ENCODE measurements at regions not wholly inside any gene's neighbourhood (a gene's known extent, or its start where the extent isn't known, plus 50 kb on each side); places are given as distances from the start of the nearest gene placed in this dataset.

DNA sequence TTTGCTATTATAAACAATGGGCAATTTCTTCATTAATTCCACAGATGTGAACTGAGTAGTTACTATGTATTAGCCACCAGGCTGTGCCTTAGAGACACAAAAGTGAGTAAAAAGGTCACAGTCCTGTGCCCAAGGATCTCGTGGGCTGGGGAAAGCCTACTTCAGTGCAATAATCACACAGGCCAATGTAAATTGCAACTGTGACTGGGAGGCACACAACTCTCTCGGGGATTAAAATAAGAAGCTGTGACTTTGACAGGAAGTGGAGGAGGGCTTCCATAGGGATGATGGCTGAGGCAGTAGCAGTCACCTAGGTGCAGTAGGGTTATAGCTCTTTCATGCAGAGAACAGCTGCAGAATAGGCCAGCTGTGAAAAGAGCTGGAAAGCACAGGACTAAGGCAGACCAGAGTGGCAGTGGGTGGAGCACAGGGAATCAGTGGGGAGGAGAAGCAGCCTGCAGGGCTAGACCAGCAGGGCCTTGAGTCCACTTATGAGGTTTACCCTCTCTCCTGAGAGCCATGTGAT lies 121.9 kb downstream of the MAB21L3 start:
- TF ChIP-seq, protein P1, sequence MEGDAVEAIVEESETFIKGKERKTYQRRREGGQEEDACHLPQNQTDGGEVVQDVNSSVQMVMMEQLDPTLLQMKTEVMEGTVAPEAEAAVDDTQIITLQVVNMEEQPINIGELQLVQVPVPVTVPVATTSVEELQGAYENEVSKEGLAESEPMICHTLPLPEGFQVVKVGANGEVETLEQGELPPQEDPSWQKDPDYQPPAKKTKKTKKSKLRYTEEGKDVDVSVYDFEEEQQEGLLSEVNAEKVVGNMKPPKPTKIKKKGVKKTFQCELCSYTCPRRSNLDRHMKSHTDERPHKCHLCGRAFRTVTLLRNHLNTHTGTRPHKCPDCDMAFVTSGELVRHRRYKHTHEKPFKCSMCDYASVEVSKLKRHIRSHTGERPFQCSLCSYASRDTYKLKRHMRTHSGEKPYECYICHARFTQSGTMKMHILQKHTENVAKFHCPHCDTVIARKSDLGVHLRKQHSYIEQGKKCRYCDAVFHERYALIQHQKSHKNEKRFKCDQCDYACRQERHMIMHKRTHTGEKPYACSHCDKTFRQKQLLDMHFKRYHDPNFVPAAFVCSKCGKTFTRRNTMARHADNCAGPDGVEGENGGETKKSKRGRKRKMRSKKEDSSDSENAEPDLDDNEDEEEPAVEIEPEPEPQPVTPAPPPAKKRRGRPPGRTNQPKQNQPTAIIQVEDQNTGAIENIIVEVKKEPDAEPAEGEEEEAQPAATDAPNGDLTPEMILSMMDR (conservative IDR thresholded peaks at IDR 0.05; ENCODE audit: low read depth, low read length), result no peak; the same call in 1 of the 2 replicates
- TF ChIP-seq EZH2 (IDR thresholded peaks at IDR 0.05; ENCODE audit: low read length, unreplicated experiment) (no peak), EZH2phosphoT487 (IDR thresholded peaks at IDR 0.05; ENCODE audit: borderline replicate concordance, low read length) (no peak)

Measured in PC-3 (cell line).